Adrenal gland (tissue), 5 donors: ENCODE measurements at regions not wholly inside any gene's neighbourhood (a gene's known extent, or its start where the extent isn't known, plus 50 kb on each side); places are given as distances from the start of the nearest gene placed in this dataset.

Source experiments
- POLR2A ChIP-seq, 2 donors: fragments of 450-650 bp; IDR thresholded peaks; one replicate each; pipeline ENCODE4 v1.6.1; 2017; ENCODE audit warnings: antibody characterized with exemption in 2 of 2, mild to moderate bottlenecking in 2 of 2, moderate library complexity in 1 of 2
- TF ChIP-seq, protein P1 (sequence below), 6 experiments: fragments of 450-650 bp in 4 of 6; fragments of 200-600 bp in 2 of 6; sonication (generic) in 1 of 6; IDR thresholded peaks; 1 replicate in 5 of 6; 2 replicates in 1 of 6; pipeline versions ENCODE4 v1.5.1 to v1.8.0; 2016 to 2021; ENCODE audit warnings: antibody characterized with exemption in 6 of 6, mild to moderate bottlenecking in 2 of 6, moderate library complexity in 1 of 6
- donor health status: DM: no; HTN: no; CAD: no.

DNA sequence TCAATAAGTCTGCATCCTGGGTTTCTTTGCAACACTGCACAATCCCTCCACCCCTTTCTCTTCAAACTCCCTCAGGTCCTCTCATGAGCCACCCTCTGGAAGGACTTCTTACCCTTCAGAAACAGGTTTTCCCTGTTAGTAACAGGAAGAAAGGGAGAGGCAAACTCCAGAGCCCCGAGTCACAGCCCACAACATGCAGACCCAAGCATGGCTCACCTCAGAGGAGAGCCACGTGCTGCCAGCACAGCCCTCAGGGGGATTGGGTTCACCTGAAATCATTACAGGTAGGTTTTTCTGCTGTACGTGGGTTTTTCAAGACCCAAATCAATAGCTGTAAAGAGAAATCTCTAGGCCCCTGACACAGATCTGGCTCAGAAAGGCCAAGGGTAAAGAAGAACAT lies 359.7 kb upstream of the ATP10A start:
- TF ChIP-seq POLR2A (IDR thresholded peaks at IDR 0.05) = no peak
- TF ChIP-seq, protein P1, sequence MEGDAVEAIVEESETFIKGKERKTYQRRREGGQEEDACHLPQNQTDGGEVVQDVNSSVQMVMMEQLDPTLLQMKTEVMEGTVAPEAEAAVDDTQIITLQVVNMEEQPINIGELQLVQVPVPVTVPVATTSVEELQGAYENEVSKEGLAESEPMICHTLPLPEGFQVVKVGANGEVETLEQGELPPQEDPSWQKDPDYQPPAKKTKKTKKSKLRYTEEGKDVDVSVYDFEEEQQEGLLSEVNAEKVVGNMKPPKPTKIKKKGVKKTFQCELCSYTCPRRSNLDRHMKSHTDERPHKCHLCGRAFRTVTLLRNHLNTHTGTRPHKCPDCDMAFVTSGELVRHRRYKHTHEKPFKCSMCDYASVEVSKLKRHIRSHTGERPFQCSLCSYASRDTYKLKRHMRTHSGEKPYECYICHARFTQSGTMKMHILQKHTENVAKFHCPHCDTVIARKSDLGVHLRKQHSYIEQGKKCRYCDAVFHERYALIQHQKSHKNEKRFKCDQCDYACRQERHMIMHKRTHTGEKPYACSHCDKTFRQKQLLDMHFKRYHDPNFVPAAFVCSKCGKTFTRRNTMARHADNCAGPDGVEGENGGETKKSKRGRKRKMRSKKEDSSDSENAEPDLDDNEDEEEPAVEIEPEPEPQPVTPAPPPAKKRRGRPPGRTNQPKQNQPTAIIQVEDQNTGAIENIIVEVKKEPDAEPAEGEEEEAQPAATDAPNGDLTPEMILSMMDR (IDR thresholded peaks at IDR 0.05) = no peak
